ENCODE measurements at regions not wholly inside any gene's neighbourhood (a gene's known extent, or its start where the extent isn't known, plus 50 kb on each side); places are given as distances from the start of the nearest gene placed in this dataset.

- Histone ChIP-seq H3K27ac (ENCODE audit: low read length) (no peak overlapping the region), H3K36me3 (ENCODE audit: control insufficient read depth in 1 of 2, insufficient read depth in 2 of 2, low read length in 2 of 2) (no peaks in the 10 kb centered on the region), H3K9me3 (ENCODE audit: control insufficient read depth in 1 of 2, low read length in 2 of 2) (no peaks in the 10 kb centered on the region), H3K27me3 (ENCODE audit: low read depth, low read length) (no peaks in the 10 kb centered on the region), H3K4me3 (ENCODE audit: low read depth in 1 of 2, low read length in 2 of 2) (no peak overlapping the region), H3K4me1 (ENCODE audit: control insufficient read depth in 1 of 2, insufficient read depth in 2 of 2, low read length in 2 of 2) (no peaks in the 10 kb centered on the region)
These were observed 113.8 kb upstream of the ARMC2 start for GRCh38 chr6:108734271-108734922.

GRCh38 chr6:108735310-108736001, 112.8 kb upstream of the ARMC2 start:
- H3K4me1 ChIP-seq (ENCODE audit: control insufficient read depth in 1 of 2, insufficient read depth in 2 of 2, low read length in 2 of 2) = no peaks in the 10 kb centered on the region
- no peaks in the 10 kb centered on the region for H3K36me3 ChIP-seq (ENCODE audit: control insufficient read depth in 1 of 2, insufficient read depth in 2 of 2, low read length in 2 of 2)
- H3K9me3 ChIP-seq (ENCODE audit: control insufficient read depth in 1 of 2, low read length in 2 of 2) = no peaks in the 10 kb centered on the region
- H3K27ac ChIP-seq (ENCODE audit: low read length) = no peak overlapping the region
- no peak overlapping the region for H3K4me3 ChIP-seq (ENCODE audit: low read depth in 1 of 2, low read length in 2 of 2)
- no peaks in the 10 kb centered on the region for H3K27me3 ChIP-seq (ENCODE audit: low read depth, low read length)

- Histone ChIP-seq H3K9me3 (ENCODE audit: control insufficient read depth in 1 of 2, low read length in 2 of 2) (no peaks in the 10 kb centered on the region), H3K27me3 (ENCODE audit: low read depth, low read length) (no peaks in the 10 kb centered on the region), H3K4me3 (ENCODE audit: low read depth in 1 of 2, low read length in 2 of 2) (no peak overlapping the region), H3K36me3 (ENCODE audit: control insufficient read depth in 1 of 2, insufficient read depth in 2 of 2, low read length in 2 of 2) (no peaks in the 10 kb centered on the region), H3K4me1 (ENCODE audit: control insufficient read depth in 1 of 2, insufficient read depth in 2 of 2, low read length in 2 of 2) (no peaks in the 10 kb centered on the region), H3K27ac (ENCODE audit: low read length) (no peak overlapping the region)
These were observed 112.2 kb upstream of the ARMC2 start for GRCh38 chr6:108736002-108736361.

GRCh38 chr6:108736832-108737231, 111.4 kb upstream of the ARMC2 start:
- no peak overlapping the region for H3K4me3 ChIP-seq (ENCODE audit: low read depth in 1 of 2, low read length in 2 of 2)
- H3K27ac ChIP-seq (ENCODE audit: low read length) = no peak overlapping the region

GRCh38 chr6:108737594-108738546, 110.4 kb upstream of the ARMC2 start:
- peaks cover 3 to 9% of the 10 kb centered on the region in 2 donors for H3K4me1 ChIP-seq (ENCODE audit: control insufficient read depth in 1 of 2, insufficient read depth in 2 of 2, low read length in 2 of 2)
- no peak overlapping the region for H3K4me3 ChIP-seq (ENCODE audit: low read depth in 1 of 2, low read length in 2 of 2)
- H3K9me3 ChIP-seq (ENCODE audit: control insufficient read depth in 1 of 2, low read length in 2 of 2) = no peaks in the 10 kb centered on the region
- H3K36me3 ChIP-seq (ENCODE audit: control insufficient read depth in 1 of 2, insufficient read depth in 2 of 2, low read length in 2 of 2) = no peaks in the 10 kb centered on the region
- no peaks in the 10 kb centered on the region for H3K27me3 ChIP-seq (ENCODE audit: low read depth, low read length)
- H3K27ac ChIP-seq (ENCODE audit: low read length) = peak overlapping the region; percentile 2

More at GRCh38 chr6:108736832-108737231, 111.4 kb upstream of the ARMC2 start:
- H3K27me3 ChIP-seq (ENCODE audit: low read depth, low read length) = no peaks in the 10 kb centered on the region
- peaks cover 3 to 7% of the 10 kb centered on the region in 2 donors for H3K4me1 ChIP-seq (ENCODE audit: control insufficient read depth in 1 of 2, insufficient read depth in 2 of 2, low read length in 2 of 2)
- H3K36me3 ChIP-seq (ENCODE audit: control insufficient read depth in 1 of 2, insufficient read depth in 2 of 2, low read length in 2 of 2) = no peaks in the 10 kb centered on the region
- no peaks in the 10 kb centered on the region for H3K9me3 ChIP-seq (ENCODE audit: control insufficient read depth in 1 of 2, low read length in 2 of 2)

GRCh38 chr6:108738684-108739416, 109.4 kb upstream of the ARMC2 start:
- peaks cover 3 to 9% of the 10 kb centered on the region in 2 donors for H3K4me1 ChIP-seq (ENCODE audit: control insufficient read depth in 1 of 2, insufficient read depth in 2 of 2, low read length in 2 of 2)
- H3K36me3 ChIP-seq (ENCODE audit: control insufficient read depth in 1 of 2, insufficient read depth in 2 of 2, low read length in 2 of 2) = no peaks in the 10 kb centered on the region
- H3K4me3 ChIP-seq (ENCODE audit: low read depth in 1 of 2, low read length in 2 of 2) = no peak overlapping the region
- peak overlapping the region; percentile 2 for H3K27ac ChIP-seq (ENCODE audit: low read length)
- H3K9me3 ChIP-seq (ENCODE audit: control insufficient read depth in 1 of 2, low read length in 2 of 2) = no peaks in the 10 kb centered on the region
- H3K27me3 ChIP-seq (ENCODE audit: low read depth, low read length) = no peaks in the 10 kb centered on the region

GRCh38 chr6:108739496-108740330, 108.5 kb upstream of the ARMC2 start:
- Histone ChIP-seq H3K4me3 (ENCODE audit: low read depth in 1 of 2, low read length in 2 of 2) (no peak overlapping the region), H3K9me3 (ENCODE audit: control insufficient read depth in 1 of 2, low read length in 2 of 2) (no peaks in the 10 kb centered on the region), H3K4me1 (ENCODE audit: control insufficient read depth in 1 of 2, insufficient read depth in 2 of 2, low read length in 2 of 2) (peaks cover 3 to 9% of the 10 kb centered on the region in 2 donors), H3K36me3 (ENCODE audit: control insufficient read depth in 1 of 2, insufficient read depth in 2 of 2, low read length in 2 of 2) (no peaks in the 10 kb centered on the region), H3K27me3 (ENCODE audit: low read depth, low read length) (no peaks in the 10 kb centered on the region), H3K27ac (ENCODE audit: low read length) (no peak overlapping the region)

- Histone ChIP-seq H3K4me3 (ENCODE audit: low read depth in 1 of 2, low read length in 2 of 2) (no peak overlapping the region), H3K9me3 (ENCODE audit: control insufficient read depth in 1 of 2, low read length in 2 of 2) (no peaks in the 10 kb centered on the region), H3K36me3 (ENCODE audit: control insufficient read depth in 1 of 2, insufficient read depth in 2 of 2, low read length in 2 of 2) (no peaks in the 10 kb centered on the region), H3K4me1 (ENCODE audit: control insufficient read depth in 1 of 2, insufficient read depth in 2 of 2, low read length in 2 of 2) (peaks cover 3 to 9% of the 10 kb centered on the region in 2 donors), H3K27me3 (ENCODE audit: low read depth, low read length) (no peaks in the 10 kb centered on the region), H3K27ac (ENCODE audit: low read length) (no peak overlapping the region)
These were observed 106.8 kb upstream of the ARMC2 start for GRCh38 chr6:108741331-108741989.

GRCh38 chr6:108742041-108742440, 106.2 kb upstream of the ARMC2 start:
- Histone ChIP-seq H3K4me1 (ENCODE audit: control insufficient read depth in 1 of 2, insufficient read depth in 2 of 2, low read length in 2 of 2) (peaks cover 3 to 9% of the 10 kb centered on the region in 2 donors), H3K36me3 (ENCODE audit: control insufficient read depth in 1 of 2, insufficient read depth in 2 of 2, low read length in 2 of 2) (no peaks in the 10 kb centered on the region), H3K9me3 (ENCODE audit: control insufficient read depth in 1 of 2, low read length in 2 of 2) (no peaks in the 10 kb centered on the region), H3K27me3 (ENCODE audit: low read depth, low read length) (no peaks in the 10 kb centered on the region), H3K27ac (ENCODE audit: low read length) (no peak overlapping the region), H3K4me3 (ENCODE audit: low read depth in 1 of 2, low read length in 2 of 2) (no peak overlapping the region)
